Putamen (tissue), 1 donor: ENCODE measurements at regions not wholly inside any gene's neighbourhood (a gene's known extent, or its start where the extent isn't known, plus 50 kb on each side); places are given as distances from the start of the nearest gene placed in this dataset.
"Not testable (repeated sequence)": the region's sequence is repeated elsewhere in the genome, so short reads cannot be mapped to it uniquely, and the experiment has no call there.

Source experiments
- DNase-seq: peaks from one replicate; pipeline ENCODE4 v3.0.0-alpha.2; 2016; ENCODE audit warnings: low spot score

GRCh38 chr6:8914700-8915099 lies 479.4 kb upstream of the SLC35B3 start:
- DNase-seq: no peak

GRCh38 chr6:8908638-8909037 lies 473.3 kb upstream of the SLC35B3 start:
- DNase-seq: no peak

GRCh38 chr6:8906699-8907098 lies 471.4 kb upstream of the SLC35B3 start:
- DNase-seq: no peak

- no peak for DNase-seq
These were observed 470.4 kb upstream of the SLC35B3 start for GRCh38 chr6:8905757-8906156.

GRCh38 chr6:8904754-8905153 lies 469.4 kb upstream of the SLC35B3 start:
- DNase-seq: no peak

GRCh38 chr6:8900056-8900455 lies 464.7 kb upstream of the SLC35B3 start:
- no peak for DNase-seq

GRCh38 chr6:8889514-8889913 lies 454.2 kb upstream of the SLC35B3 start:
- no peak for DNase-seq

- DNase-seq: no peak
These were observed 453.1 kb upstream of the SLC35B3 start for GRCh38 chr6:8888468-8888867.

GRCh38 chr6:8881663-8882062 lies 446.3 kb upstream of the SLC35B3 start:
- DNase-seq: no peak

- no peak for DNase-seq
These were observed 444.0 kb upstream of the SLC35B3 start for GRCh38 chr6:8879334-8879733.

- DNase-seq: no peak
These were observed 440.6 kb upstream of the SLC35B3 start for GRCh38 chr6:8875986-8876385.

- DNase-seq: no peak
These were observed 437.2 kb upstream of the SLC35B3 start for GRCh38 chr6:8872589-8872988.

- DNase-seq: no peak
These were observed 430.1 kb upstream of the SLC35B3 start for GRCh38 chr6:8865451-8865850.

GRCh38 chr6:8860671-8861070 lies 425.3 kb upstream of the SLC35B3 start:
- no peak for DNase-seq

- DNase-seq: no peak
These were observed 424.2 kb upstream of the SLC35B3 start for GRCh38 chr6:8859501-8859900.

- DNase-seq: no peak
These were observed 423.5 kb upstream of the SLC35B3 start for GRCh38 chr6:8858854-8859331.

- no peak for DNase-seq
These were observed 421.8 kb upstream of the SLC35B3 start for GRCh38 chr6:8857160-8857559.

- DNase-seq: no peak
These were observed 420.1 kb upstream of the SLC35B3 start for GRCh38 chr6:8855411-8855810.

- no peak for DNase-seq
These were observed 417.0 kb upstream of the SLC35B3 start for GRCh38 chr6:8852332-8852731.

GRCh38 chr6:8846680-8847079 lies 411.3 kb upstream of the SLC35B3 start:
- not testable (repeated sequence) for DNase-seq

GRCh38 chr6:8845690-8846089 lies 410.3 kb upstream of the SLC35B3 start:
- no peak for DNase-seq

- no peak for DNase-seq
These were observed 409.6 kb upstream of the SLC35B3 start for GRCh38 chr6:8844968-8845367.

GRCh38 chr6:8839626-8840025 lies 404.3 kb upstream of the SLC35B3 start:
- no peak for DNase-seq

GRCh38 chr6:8837343-8837742 lies 402.0 kb upstream of the SLC35B3 start:
- no peak for DNase-seq

- not testable (repeated sequence) for DNase-seq
These were observed 397.4 kb upstream of the SLC35B3 start for GRCh38 chr6:8832695-8833094.
